C4-2B (cell line): ENCODE measurements at regions not wholly inside any gene's neighbourhood (a gene's known extent, or its start where the extent isn't known, plus 50 kb on each side); places are given as distances from the start of the nearest gene placed in this dataset.

Source experiments
- ZFX ChIP-seq: fragments of 450-650 bp; IDR thresholded peaks from 2 replicates; pipeline ENCODE4 v1.6.1; 2017
- TF ChIP-seq, protein P1 (sequence below): fragments of 450-650 bp; conservative IDR thresholded peaks from 2 replicates; pipeline ENCODE4 v1.5.1; 2017; ENCODE audit warnings: mild to moderate bottlenecking

GRCh38 chr10:30773501-30773900 is 143.9 kb upstream of the LYZL2 start:
- TF ChIP-seq, protein P1, sequence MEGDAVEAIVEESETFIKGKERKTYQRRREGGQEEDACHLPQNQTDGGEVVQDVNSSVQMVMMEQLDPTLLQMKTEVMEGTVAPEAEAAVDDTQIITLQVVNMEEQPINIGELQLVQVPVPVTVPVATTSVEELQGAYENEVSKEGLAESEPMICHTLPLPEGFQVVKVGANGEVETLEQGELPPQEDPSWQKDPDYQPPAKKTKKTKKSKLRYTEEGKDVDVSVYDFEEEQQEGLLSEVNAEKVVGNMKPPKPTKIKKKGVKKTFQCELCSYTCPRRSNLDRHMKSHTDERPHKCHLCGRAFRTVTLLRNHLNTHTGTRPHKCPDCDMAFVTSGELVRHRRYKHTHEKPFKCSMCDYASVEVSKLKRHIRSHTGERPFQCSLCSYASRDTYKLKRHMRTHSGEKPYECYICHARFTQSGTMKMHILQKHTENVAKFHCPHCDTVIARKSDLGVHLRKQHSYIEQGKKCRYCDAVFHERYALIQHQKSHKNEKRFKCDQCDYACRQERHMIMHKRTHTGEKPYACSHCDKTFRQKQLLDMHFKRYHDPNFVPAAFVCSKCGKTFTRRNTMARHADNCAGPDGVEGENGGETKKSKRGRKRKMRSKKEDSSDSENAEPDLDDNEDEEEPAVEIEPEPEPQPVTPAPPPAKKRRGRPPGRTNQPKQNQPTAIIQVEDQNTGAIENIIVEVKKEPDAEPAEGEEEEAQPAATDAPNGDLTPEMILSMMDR, result no peak
- TF ChIP-seq ZFX, result no peak
